ENCODE measurements at regions not wholly inside any gene's neighbourhood (a gene's known extent, or its start where the extent isn't known, plus 50 kb on each side); places are given as distances from the start of the nearest gene placed in this dataset.

DNA sequence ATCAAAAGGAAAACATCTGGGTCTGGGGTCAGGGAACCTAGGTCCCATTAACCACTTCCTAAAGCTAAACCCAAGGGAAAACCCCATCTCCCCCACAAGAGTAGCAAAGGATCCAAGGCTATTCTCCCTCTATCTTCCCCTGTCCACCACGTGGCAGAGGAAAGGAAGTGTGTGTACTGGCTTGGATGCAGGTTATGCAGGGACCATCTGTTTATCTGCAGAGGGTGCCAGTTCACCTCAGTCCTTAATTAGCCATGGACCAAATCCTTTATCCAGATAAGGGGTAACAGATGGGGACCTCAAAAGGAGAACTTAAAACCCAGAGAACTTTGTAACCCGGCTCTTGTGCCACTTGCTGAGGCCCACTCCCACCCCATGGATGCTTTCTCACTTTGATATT lies 135.3 kb downstream of the ZNF518B start:
- Mint-ChIP-seq H3K27me3 (peaks cover 0 to 39% of the 10 kb centered on the region in 2 donors), H3K9me3 (no peaks in the 10 kb centered on the region), H3K4me1 (ENCODE audit: low read depth in 2 of 2) (no peaks in the 10 kb centered on the region), H3K27ac (no peak overlapping the region), H3K36me3 (ENCODE audit: insufficient read depth) (no peaks in the 10 kb centered on the region), H3K4me3 (no peak overlapping the region)
- no peak for ATAC-seq (replicated peaks)
- no peak for DNase-seq

- DNase-seq: no peak
- Mint-ChIP-seq H3K9me3 (no peaks in the 10 kb centered on the region), H3K27ac (no peak overlapping the region), H3K27me3 (peaks cover 0 to 36% of the 10 kb centered on the region in 2 donors), H3K4me3 (no peak overlapping the region), H3K36me3 (ENCODE audit: insufficient read depth) (no peaks in the 10 kb centered on the region), H3K4me1 (ENCODE audit: low read depth in 2 of 2) (no peaks in the 10 kb centered on the region)
- ATAC-seq (replicated peaks): no peak
Observed at GRCh38 chr4:10320130-10320529, 137.1 kb downstream of the ZNF518B start.

- no peaks in the 10 kb centered on the region for H3K4me1 Mint-ChIP-seq (ENCODE audit: low read depth in 2 of 2)
- H3K4me3 Mint-ChIP-seq: no peak overlapping the region
- ATAC-seq (replicated peaks) (no peak), DNase-seq (no peak)
- H3K36me3 Mint-ChIP-seq (ENCODE audit: insufficient read depth): no peaks in the 10 kb centered on the region
- peaks cover 0 to 34% of the 10 kb centered on the region in 2 donors for H3K27me3 Mint-ChIP-seq
- no peak overlapping the region for H3K27ac Mint-ChIP-seq
- H3K9me3 Mint-ChIP-seq: no peaks in the 10 kb centered on the region
Observed at GRCh38 chr4:10317345-10317744, 139.9 kb downstream of the ZNF518B start.

GRCh38 chr4:10316851-10317250 lies 140.4 kb downstream of the ZNF518B start:
- H3K4me3 Mint-ChIP-seq: no peak overlapping the region
- no peaks in the 10 kb centered on the region for H3K9me3 Mint-ChIP-seq
- H3K36me3 Mint-ChIP-seq (ENCODE audit: insufficient read depth): no peaks in the 10 kb centered on the region
- ATAC-seq (replicated peaks): no peak
- no peaks in the 10 kb centered on the region for H3K4me1 Mint-ChIP-seq (ENCODE audit: low read depth in 2 of 2)
- H3K27me3 Mint-ChIP-seq: peaks cover 0 to 37% of the 10 kb centered on the region in 2 donors
- no peak for DNase-seq
- H3K27ac Mint-ChIP-seq: no peak overlapping the region

DNA sequence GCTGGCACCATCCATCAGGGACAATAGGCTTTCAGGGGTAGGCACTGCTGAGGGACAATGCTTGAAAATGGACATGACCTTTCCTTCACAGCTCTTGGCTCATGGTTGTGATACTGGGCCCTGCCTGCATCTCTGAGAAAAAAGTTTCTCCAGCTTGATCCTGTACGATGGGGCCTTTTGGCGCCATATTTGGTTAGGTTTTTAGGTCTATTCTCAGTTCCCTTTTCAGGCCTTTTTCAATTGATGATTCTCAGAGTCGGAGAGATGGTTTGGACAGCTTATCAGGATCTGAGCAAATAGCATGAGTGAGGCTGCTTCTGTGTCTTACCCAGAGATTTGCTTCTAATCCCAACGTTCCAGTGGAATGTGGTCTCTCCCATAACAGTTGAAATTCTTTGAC lies 141.6 kb downstream of the ZNF518B start:
- H3K4me3 Mint-ChIP-seq: no peak overlapping the region
- ATAC-seq (replicated peaks) (no peak), DNase-seq (no peak)
- no peaks in the 10 kb centered on the region for H3K36me3 Mint-ChIP-seq (ENCODE audit: insufficient read depth)
- H3K27ac Mint-ChIP-seq: no peak overlapping the region
- no peaks in the 10 kb centered on the region for H3K9me3 Mint-ChIP-seq
- H3K27me3 Mint-ChIP-seq: peaks cover 0 to 44% of the 10 kb centered on the region in 2 donors
- no peaks in the 10 kb centered on the region for H3K4me1 Mint-ChIP-seq (ENCODE audit: low read depth in 2 of 2)

- DNase-seq (no peak), ATAC-seq (replicated peaks) (no peak)
- Mint-ChIP-seq H3K27ac (no peak overlapping the region), H3K27me3 (peaks cover 0 to 46% of the 10 kb centered on the region in 2 donors), H3K4me1 (ENCODE audit: low read depth in 2 of 2) (no peaks in the 10 kb centered on the region), H3K9me3 (no peaks in the 10 kb centered on the region), H3K4me3 (no peak overlapping the region), H3K36me3 (ENCODE audit: insufficient read depth) (no peaks in the 10 kb centered on the region)
Observed at GRCh38 chr4:10312568-10312967, 144.7 kb downstream of the ZNF518B start.

DNA sequence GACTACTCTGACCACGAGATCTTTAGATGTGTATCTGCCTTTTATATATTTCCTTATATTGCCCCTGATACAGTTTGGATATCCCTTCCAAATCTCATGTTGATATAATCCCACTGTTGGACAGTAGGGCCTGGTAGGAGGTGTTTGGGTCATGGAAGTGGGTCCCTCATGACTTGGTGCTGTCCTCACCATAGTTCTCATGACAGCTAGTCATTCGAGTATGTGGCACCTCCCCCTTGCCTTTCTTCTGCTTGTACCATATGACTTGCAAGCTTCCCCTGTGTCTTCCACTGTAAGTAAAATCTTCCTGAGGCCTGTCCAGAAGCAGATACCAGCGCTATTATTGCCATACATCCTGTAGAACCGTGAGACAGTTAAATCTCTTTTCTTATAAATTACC lies 145.3 kb downstream of the ZNF518B start:
- Mint-ChIP-seq H3K4me3 (no peak overlapping the region), H3K27ac (no peak overlapping the region), H3K27me3 (peaks cover 0 to 48% of the 10 kb centered on the region in 2 donors), H3K36me3 (ENCODE audit: insufficient read depth) (no peaks in the 10 kb centered on the region), H3K4me1 (ENCODE audit: low read depth in 2 of 2) (no peaks in the 10 kb centered on the region), H3K9me3 (no peaks in the 10 kb centered on the region)
- DNase-seq (no peak), ATAC-seq (replicated peaks) (no peak)

DNA sequence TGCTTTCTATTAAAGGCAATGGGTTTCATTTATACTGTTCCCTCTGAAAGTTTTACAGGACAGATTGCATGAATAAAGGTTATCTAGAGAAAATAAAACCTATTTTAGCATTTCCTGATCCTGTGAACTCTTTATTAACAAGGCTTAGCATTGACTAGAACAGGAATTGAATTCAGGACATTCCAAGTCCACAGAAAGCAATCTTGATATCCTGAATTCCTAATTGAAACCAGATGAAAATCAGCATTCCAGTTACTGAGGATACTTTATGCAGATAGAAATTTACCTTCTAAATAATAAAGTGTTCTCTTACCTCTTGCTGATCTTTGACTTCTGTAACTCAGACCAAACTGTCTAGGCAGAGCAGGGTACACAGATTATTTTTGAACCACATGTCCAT lies 151.4 kb downstream of the ZNF518B start:
- Mint-ChIP-seq H3K36me3 (ENCODE audit: insufficient read depth) (no peaks in the 10 kb centered on the region), H3K4me1 (ENCODE audit: low read depth in 2 of 2) (peaks cover 0 to 4% of the 10 kb centered on the region in 2 donors), H3K4me3 (no peak overlapping the region), H3K9me3 (no peaks in the 10 kb centered on the region), H3K27ac (no peak overlapping the region), H3K27me3 (peaks cover 11 to 45% of the 10 kb centered on the region in 2 donors)
- ATAC-seq (replicated peaks) (no peak), DNase-seq (no peak)

- Mint-ChIP-seq H3K4me1 (ENCODE audit: low read depth in 2 of 2) (peaks cover 0 to 4% of the 10 kb centered on the region in 2 donors), H3K9me3 (no peaks in the 10 kb centered on the region), H3K4me3 (no peak overlapping the region), H3K27me3 (peaks cover 11 to 37% of the 10 kb centered on the region in 2 donors), H3K27ac (no peak overlapping the region), H3K36me3 (ENCODE audit: insufficient read depth) (no peaks in the 10 kb centered on the region)
- ATAC-seq (replicated peaks) (no peak), DNase-seq (no peak)
Observed at GRCh38 chr4:10303291-10303690, 153.9 kb downstream of the ZNF518B start.

DNA sequence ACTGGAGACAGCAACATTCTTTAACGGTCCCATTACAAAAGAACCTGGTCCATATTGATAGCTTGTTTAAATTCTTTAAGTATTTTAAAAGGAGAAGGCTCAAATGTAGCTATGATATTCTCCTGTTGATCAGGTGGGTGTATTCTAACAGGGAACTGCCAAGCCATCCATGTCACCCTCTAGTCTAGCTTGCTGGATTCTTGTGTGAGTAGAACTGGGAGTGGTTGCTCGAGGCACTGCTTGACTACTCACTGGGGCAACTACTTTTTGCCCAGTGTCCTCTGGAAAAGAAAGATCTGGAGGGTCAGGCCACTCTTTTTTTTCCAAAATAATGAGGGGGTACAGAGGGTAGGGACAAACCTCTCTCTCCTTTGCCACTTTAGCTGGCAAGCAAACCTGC lies 155.1 kb downstream of the ZNF518B start:
- Mint-ChIP-seq H3K9me3 (no peaks in the 10 kb centered on the region), H3K4me3 (no peak overlapping the region), H3K36me3 (ENCODE audit: insufficient read depth) (no peaks in the 10 kb centered on the region), H3K4me1 (ENCODE audit: low read depth in 2 of 2) (peaks cover 0 to 4% of the 10 kb centered on the region in 2 donors), H3K27ac (no peak overlapping the region), H3K27me3 (peaks cover 11 to 37% of the 10 kb centered on the region in 2 donors)
- DNase-seq (no peak), ATAC-seq (replicated peaks) (no peak)

- H3K36me3 Mint-ChIP-seq (ENCODE audit: insufficient read depth): no peaks in the 10 kb centered on the region
- H3K27me3 Mint-ChIP-seq: peaks cover 20 to 41% of the 10 kb centered on the region in 2 donors
- ATAC-seq (replicated peaks): no peak
- H3K4me1 Mint-ChIP-seq (ENCODE audit: low read depth in 2 of 2): peaks cover 0 to 4% of the 10 kb centered on the region in 2 donors
- no peak overlapping the region for H3K4me3 Mint-ChIP-seq
- no peak for DNase-seq
- H3K9me3 Mint-ChIP-seq: no peaks in the 10 kb centered on the region
- no peak overlapping the region for H3K27ac Mint-ChIP-seq
Observed at GRCh38 chr4:10299601-10300000, 157.6 kb downstream of the ZNF518B start.

DNA sequence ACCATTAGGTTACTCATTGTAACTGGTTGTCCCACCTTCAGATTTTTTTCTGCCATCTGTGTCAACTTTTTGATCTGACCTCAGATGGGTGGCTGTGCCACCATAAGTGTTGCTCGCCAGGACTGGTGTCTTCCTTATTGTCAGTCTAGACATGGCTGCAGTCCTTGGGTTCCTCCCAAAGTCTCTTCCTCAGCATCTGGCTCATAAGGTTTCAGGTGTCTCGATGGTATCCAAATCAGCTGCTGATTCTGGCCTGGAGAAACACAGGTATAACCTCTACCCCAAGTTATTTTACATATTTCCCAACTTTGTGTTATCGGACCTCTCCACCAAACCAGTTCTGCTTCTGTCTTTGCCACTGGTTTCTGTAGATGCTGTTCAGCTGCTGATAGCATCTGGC lies 158.5 kb downstream of the ZNF518B start:
- Mint-ChIP-seq H3K27me3 (peaks cover 16 to 40% of the 10 kb centered on the region in 2 donors), H3K36me3 (ENCODE audit: insufficient read depth) (no peaks in the 10 kb centered on the region), H3K4me1 (ENCODE audit: low read depth in 2 of 2) (peaks cover 0 to 4% of the 10 kb centered on the region in 2 donors), H3K9me3 (no peaks in the 10 kb centered on the region), H3K4me3 (no peak overlapping the region), H3K27ac (no peak overlapping the region)
- ATAC-seq (replicated peaks) (no peak), DNase-seq (no peak)

DNA sequence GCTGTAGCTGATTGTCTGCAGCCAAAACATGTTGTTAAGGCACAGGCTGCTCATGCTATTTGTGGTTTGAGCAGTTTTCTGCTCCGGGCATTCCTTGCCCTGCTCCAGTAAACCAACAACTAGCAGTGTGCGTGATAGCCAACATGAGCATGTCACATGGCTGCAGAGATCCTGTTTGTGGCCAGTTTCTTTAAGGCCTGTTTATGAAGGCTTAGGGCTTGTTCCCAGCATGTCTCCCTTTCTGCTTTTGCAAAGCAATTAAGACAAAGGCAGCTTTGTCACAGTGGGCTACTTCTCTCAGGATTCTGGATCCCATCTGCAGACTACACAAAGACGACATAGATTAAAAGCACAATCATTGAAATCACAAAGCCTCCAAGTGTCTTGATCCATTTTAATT lies 160.5 kb downstream of the ZNF518B start:
- H3K36me3 Mint-ChIP-seq (ENCODE audit: insufficient read depth): no peaks in the 10 kb centered on the region
- ATAC-seq (replicated peaks) (no peak), DNase-seq (no peak)
- H3K4me1 Mint-ChIP-seq (ENCODE audit: low read depth in 2 of 2): peaks cover 0 to 2% of the 10 kb centered on the region in 2 donors
- no peak overlapping the region for H3K27ac Mint-ChIP-seq
- H3K27me3 Mint-ChIP-seq: peaks cover 14 to 40% of the 10 kb centered on the region in 2 donors
- no peak overlapping the region for H3K4me3 Mint-ChIP-seq
- no peaks in the 10 kb centered on the region for H3K9me3 Mint-ChIP-seq

- Mint-ChIP-seq H3K27ac (no peak overlapping the region), H3K4me3 (no peak overlapping the region), H3K4me1 (ENCODE audit: low read depth in 2 of 2) (no peaks in the 10 kb centered on the region), H3K9me3 (no peaks in the 10 kb centered on the region), H3K36me3 (ENCODE audit: insufficient read depth) (no peaks in the 10 kb centered on the region), H3K27me3 (peaks cover 9 to 55% of the 10 kb centered on the region in 2 donors)
- DNase-seq (no peak), ATAC-seq (replicated peaks) (no peak)
Observed at GRCh38 chr4:10295301-10295700, 161.9 kb downstream of the ZNF518B start.

DNA sequence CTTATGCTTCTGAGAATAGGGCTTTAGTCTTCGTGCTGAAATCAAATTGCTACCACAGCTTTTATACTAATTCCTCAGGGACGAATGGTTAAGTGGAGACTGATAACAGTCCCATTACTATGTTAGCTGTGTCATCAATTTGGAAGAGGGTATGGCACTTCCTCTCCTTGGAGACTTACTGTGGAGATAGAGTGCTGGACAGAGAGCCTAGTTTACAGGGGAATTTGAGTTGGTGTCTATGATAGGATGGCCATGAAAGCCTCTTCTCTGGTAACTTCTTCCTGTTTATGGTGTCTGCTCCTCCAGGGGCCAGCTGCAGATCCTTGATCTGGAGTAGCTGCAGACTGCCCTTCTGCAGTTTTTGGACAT lies 167.7 kb downstream of the ZNF518B start:
- H3K36me3 Mint-ChIP-seq (ENCODE audit: insufficient read depth): no peaks in the 10 kb centered on the region
- no peaks in the 10 kb centered on the region for H3K9me3 Mint-ChIP-seq
- peaks cover 23 to 46% of the 10 kb centered on the region in 2 donors for H3K27me3 Mint-ChIP-seq
- ATAC-seq (replicated peaks) (no peak), DNase-seq (no peak)
- no peak overlapping the region for H3K27ac Mint-ChIP-seq
- H3K4me3 Mint-ChIP-seq: no peak overlapping the region
- no peaks in the 10 kb centered on the region for H3K4me1 Mint-ChIP-seq (ENCODE audit: low read depth in 2 of 2)
